K562 (cell line): ENCODE measurements at regions not wholly inside any gene's neighbourhood (a gene's known extent, or its start where the extent isn't known, plus 50 kb on each side); places are given as distances from the start of the nearest gene placed in this dataset.
"Not testable (repeated sequence)": the region's sequence is repeated elsewhere in the genome, so short reads cannot be mapped to it uniquely, and the experiment has no call there.

Source experiments
- ATAC-seq: fragments of 200-7000 bp; cut with Tn5 transposase; 3 replicates; pipeline ENCODE4 v1.9.1; 2020; ENCODE audit warnings: moderate library complexity
- BruUV-seq: library from RNA; stranded (reverse); fragments of 400-500 nt; replicated peaks from 2 replicates; lab custom pipeline; 2021; lab: Mats Ljungman, UMichigan
- CTCF ChIA-PET: fragments of 300-600 bp; formaldehyde crosslinking; extraction: SDS; loops from one replicate; lab custom pipeline; 2021; ENCODE audit warnings: low intra/inter-chr PET ratio; lab: Yijun Ruan, JAX
- POLR2A ChIA-PET: fragments of 300-600, 350-650 bp; sonication (Branson Sonifier 250); formaldehyde crosslinking; extraction: SDS; loops from one replicate; lab custom pipeline; 2021; ENCODE audit warnings: antibody characterized with exemption, inconsistent platforms; lab: Yijun Ruan, JAX
- DNase-seq, 4 experiments: peaks; one replicate each; pipeline versions ENCODE4 v3.0.0 to v3.0.0-alpha.2; 2011 to 2018; ENCODE audit warnings: low spot score in 3 of 4, mixed read lengths in 3 of 4; ENCODE audit errors: extremely low read depth in 1 of 4
- FAIRE-seq: peaks from 2 replicates; lab custom pipeline; 2011; peaks lifted over from hg19 to GRCh38; lab: Jason Lieb, UNC
- H2AFZ ChIP-seq: 2 replicates; pipeline ENCODE4 v1.6.0; 2011; ENCODE audit warnings: low read depth, low read length, control low read depth, inconsistent platforms
- H3K27ac ChIP-seq: fragments of 200-600 bp; 3 replicates; pipeline ENCODE4 v1.8.0; 2011; ENCODE audit warnings: low read depth, mild to moderate bottlenecking, control low read depth, inconsistent platforms, low read length, moderate library complexity, mixed read lengths; ENCODE audit errors: extremely low read depth
- H3K27me3 ChIP-seq, 2 experiments: fragments of 300-600 bp in 1 of 2; 2 replicates in 1 of 2; 3 replicates in 1 of 2; pipeline versions ENCODE4 v1.6.0 to v1.8.0; 2011; ENCODE audit warnings: inconsistent platforms in 2 of 2, low read length in 2 of 2, mild to moderate bottlenecking in 1 of 2, mixed read lengths in 1 of 2, moderate library complexity in 1 of 2; ENCODE audit not compliant: control insufficient read depth in 2 of 2, insufficient read depth in 2 of 2
- H3K36me3 ChIP-seq: fragments of 300-600 bp; 3 replicates; pipeline ENCODE4 v1.8.0; 2011; ENCODE audit warnings: mild to moderate bottlenecking, low read length, inconsistent platforms; ENCODE audit not compliant: control insufficient read depth, insufficient read depth
- H3K4me1 ChIP-seq, 2 experiments: fragments of 200-600 bp in 1 of 2; replicated peaks in 1 of 2; 2 replicates in 1 of 2; 3 replicates in 1 of 2; pipeline versions ENCODE4 v1.5.1 to v1.8.0; 2011; ENCODE audit warnings: inconsistent platforms in 2 of 2, low read length in 2 of 2, mild to moderate bottlenecking in 1 of 2, mixed read lengths in 1 of 2, moderate library complexity in 1 of 2; ENCODE audit not compliant: control insufficient read depth in 2 of 2, insufficient read depth in 2 of 2
- H3K4me2 ChIP-seq: 2 replicates; pipeline ENCODE4 v1.6.1; 2011; ENCODE audit warnings: low read length, control low read depth, inconsistent platforms, mixed read lengths; ENCODE audit not compliant: insufficient read depth
- H3K4me3 ChIP-seq: fragments of 200-600 bp; sonication (generic), shearing (Covaris generic); 2 replicates; pipeline ENCODE4 v1.5.1; 2016; ENCODE audit warnings: control low read depth, inconsistent platforms
- H3K79me2 ChIP-seq: fragments of 200-600 bp; 3 replicates; pipeline ENCODE4 v1.8.0; 2011; ENCODE audit warnings: low read length, inconsistent platforms; ENCODE audit not compliant: control insufficient read depth, insufficient read depth
- H3K9ac ChIP-seq, 2 experiments: 2 replicates each; pipeline versions ENCODE4 v1.6.0 to v1.6.1; 2011; ENCODE audit warnings: low read depth in 2 of 2, low read length in 2 of 2, control low read depth in 1 of 2, inconsistent platforms in 1 of 2, mild to moderate bottlenecking in 1 of 2, mixed read lengths in 1 of 2; ENCODE audit not compliant: insufficient read depth in 1 of 2
- H3K9me1 ChIP-seq: one replicate; pipeline ENCODE4 v1.6.0; 2011; ENCODE audit warnings: inconsistent platforms, mild to moderate bottlenecking, low read length, moderate library complexity; ENCODE audit not compliant: control insufficient read depth, insufficient read depth
- H3K9me3 ChIP-seq: replicated peaks from 2 replicates; pipeline ENCODE4 v1.5.1; 2011; ENCODE audit warnings: low read depth, low read length, inconsistent platforms; ENCODE audit not compliant: control insufficient read depth, insufficient read depth
- H4K20me1 ChIP-seq: replicated peaks from 2 replicates; pipeline ENCODE4 v1.6.1; 2011; ENCODE audit warnings: low read length, inconsistent platforms, mixed read lengths; ENCODE audit not compliant: control insufficient read depth, insufficient read depth
- NBN ChIP-seq: fragments of 450-650 bp; IDR thresholded peaks from 2 replicates; pipeline ENCODE4 v1.6.1; 2016; ENCODE audit warnings: low read depth, mild to moderate bottlenecking
- ZC3H8 ChIP-seq: fragments of 450-650 bp; IDR thresholded peaks from 2 replicates; pipeline ENCODE4 v1.6.1; 2017
- ZNF551 ChIP-seq: fragments of 250-450 bp; sonication (Bioruptor Pico); IDR thresholded peaks from 2 replicates; pipeline ENCODE4 v1.5.0; 2021; ENCODE audit warnings: mild to moderate bottlenecking, moderate library complexity
- WGBS: fragments of 100-300 bp; shearing (Covaris generic); methylation state at CpG from one replicate; pipeline ENCODE4 v1.1.6; 2016; ENCODE audit warnings: low coverage, mixed read lengths; ENCODE audit not compliant: insufficient coverage; ENCODE audit errors: missing lambda C conversion rate; 5-methylcytosine and 5-hydroxymethylcytosine counted together
- in situ Hi-C: fragments of 300-500 bp; cut with MboI; formaldehyde crosslinking; loops from 4 replicates; pipeline ENCODE4 v1.15.0; 2018; ENCODE audit warnings: inconsistent platforms, mixed read lengths
- intact Hi-C: fragments of 100-400 bp; cut with micrococcal nuclease; formaldehyde crosslinking; loops from 2 replicates; pipeline ENCODE4 v1.14.2; 2022
- TF ChIP-seq, protein P1 (sequence below): fragments of 250-450 bp; sonication (Bioruptor Pico); IDR thresholded peaks from 2 replicates; pipeline ENCODE4 v1.8.0; 2022; ENCODE audit warnings: inconsistent platforms
- TF ChIP-seq, protein P2 (sequence below), 2 experiments: fragments of 450-650 bp in 1 of 2; sonication (generic) in 1 of 2; formaldehyde crosslinking in 1 of 2; IDR thresholded peaks; 2 replicates each; pipeline versions ENCODE4 v1.7.1 to v1.9.0; 2016 to 2022; ENCODE audit warnings: inconsistent platforms in 1 of 2, mild to moderate bottlenecking in 1 of 2, missing genetic modification reagents in 1 of 2

DNA sequence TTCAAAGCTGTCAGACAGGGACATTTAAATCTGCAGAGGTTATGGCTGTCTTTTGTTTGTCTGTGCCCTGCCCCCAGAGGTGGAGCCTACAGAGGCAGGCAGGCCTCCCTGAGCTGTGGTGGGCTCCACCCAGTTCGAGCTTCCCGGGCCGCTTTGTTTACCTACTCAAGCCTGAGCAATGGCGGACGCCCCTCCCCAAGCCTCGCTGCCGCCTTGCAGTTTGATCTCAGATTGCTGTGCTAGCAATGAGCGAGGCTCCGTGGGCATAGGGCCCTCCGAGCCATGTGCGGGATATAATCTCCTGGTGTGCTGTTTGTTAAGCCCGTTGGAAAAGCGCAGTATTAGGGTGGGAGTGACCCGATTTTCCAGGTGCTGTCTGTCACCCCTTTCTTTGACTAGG, 787.0 kb upstream of the CRIM1 start:
- WGBS: 4% methylated on average over 4 of the region's 14 CpGs
- intact Hi-C loops, H4K20me1 ChIP-seq, H2AFZ ChIP-seq, H3K9me1 ChIP-seq, H3K4me1 ChIP-seq, ATAC-seq, in situ Hi-C loops, DNase-seq, POLR2A ChIA-PET, H3K4me3 ChIP-seq, H3K27ac ChIP-seq, H3K36me3 ChIP-seq, FAIRE-seq, H3K9ac ChIP-seq, H3K9me3 ChIP-seq, BruUV-seq, H3K4me2 ChIP-seq, CTCF ChIA-PET, H3K27me3 ChIP-seq, H3K79me2 ChIP-seq: not testable (repeated sequence)

GRCh38 chr2:35562488-35562887, 793.1 kb upstream of the CRIM1 start:
- intact Hi-C loops: no loop called here
- in situ Hi-C loops: no loop called here
- no peak overlapping the region for H3K4me3 ChIP-seq
- BruUV-seq: no TSS peak
- DNase-seq: no peak
- H4K20me1 ChIP-seq: no peaks in the 10 kb centered on the region
- no peaks in the 10 kb centered on the region for H3K27me3 ChIP-seq
- no peaks in the 10 kb centered on the region for H3K9me3 ChIP-seq
- CTCF ChIA-PET: no interaction called here
- POLR2A ChIA-PET: no interaction called here
- H3K9me1 ChIP-seq: no peaks in the 10 kb centered on the region
- no peak overlapping the region for H3K4me2 ChIP-seq
- no peaks in the 10 kb centered on the region for H3K4me1 ChIP-seq
- 0% methylated on average over 2 of the region's 2 CpGs for WGBS
- H3K36me3 ChIP-seq: no peaks in the 10 kb centered on the region
- no peak for ATAC-seq
- H3K79me2 ChIP-seq: no peaks in the 10 kb centered on the region
- H2AFZ ChIP-seq: no peak overlapping the region
- H3K9ac ChIP-seq: no peak overlapping the region
- FAIRE-seq: no peak
- H3K27ac ChIP-seq: no peak overlapping the region
- TF ChIP-seq, protein P1, sequence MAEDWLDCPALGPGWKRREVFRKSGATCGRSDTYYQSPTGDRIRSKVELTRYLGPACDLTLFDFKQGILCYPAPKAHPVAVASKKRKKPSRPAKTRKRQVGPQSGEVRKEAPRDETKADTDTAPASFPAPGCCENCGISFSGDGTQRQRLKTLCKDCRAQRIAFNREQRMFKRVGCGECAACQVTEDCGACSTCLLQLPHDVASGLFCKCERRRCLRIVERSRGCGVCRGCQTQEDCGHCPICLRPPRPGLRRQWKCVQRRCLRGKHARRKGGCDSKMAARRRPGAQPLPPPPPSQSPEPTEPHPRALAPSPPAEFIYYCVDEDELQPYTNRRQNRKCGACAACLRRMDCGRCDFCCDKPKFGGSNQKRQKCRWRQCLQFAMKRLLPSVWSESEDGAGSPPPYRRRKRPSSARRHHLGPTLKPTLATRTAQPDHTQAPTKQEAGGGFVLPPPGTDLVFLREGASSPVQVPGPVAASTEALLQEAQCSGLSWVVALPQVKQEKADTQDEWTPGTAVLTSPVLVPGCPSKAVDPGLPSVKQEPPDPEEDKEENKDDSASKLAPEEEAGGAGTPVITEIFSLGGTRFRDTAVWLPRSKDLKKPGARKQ: no peak
- TF ChIP-seq ZNF551 (CRISPR knock-in tag): no peak
- TF ChIP-seq, protein P2, sequence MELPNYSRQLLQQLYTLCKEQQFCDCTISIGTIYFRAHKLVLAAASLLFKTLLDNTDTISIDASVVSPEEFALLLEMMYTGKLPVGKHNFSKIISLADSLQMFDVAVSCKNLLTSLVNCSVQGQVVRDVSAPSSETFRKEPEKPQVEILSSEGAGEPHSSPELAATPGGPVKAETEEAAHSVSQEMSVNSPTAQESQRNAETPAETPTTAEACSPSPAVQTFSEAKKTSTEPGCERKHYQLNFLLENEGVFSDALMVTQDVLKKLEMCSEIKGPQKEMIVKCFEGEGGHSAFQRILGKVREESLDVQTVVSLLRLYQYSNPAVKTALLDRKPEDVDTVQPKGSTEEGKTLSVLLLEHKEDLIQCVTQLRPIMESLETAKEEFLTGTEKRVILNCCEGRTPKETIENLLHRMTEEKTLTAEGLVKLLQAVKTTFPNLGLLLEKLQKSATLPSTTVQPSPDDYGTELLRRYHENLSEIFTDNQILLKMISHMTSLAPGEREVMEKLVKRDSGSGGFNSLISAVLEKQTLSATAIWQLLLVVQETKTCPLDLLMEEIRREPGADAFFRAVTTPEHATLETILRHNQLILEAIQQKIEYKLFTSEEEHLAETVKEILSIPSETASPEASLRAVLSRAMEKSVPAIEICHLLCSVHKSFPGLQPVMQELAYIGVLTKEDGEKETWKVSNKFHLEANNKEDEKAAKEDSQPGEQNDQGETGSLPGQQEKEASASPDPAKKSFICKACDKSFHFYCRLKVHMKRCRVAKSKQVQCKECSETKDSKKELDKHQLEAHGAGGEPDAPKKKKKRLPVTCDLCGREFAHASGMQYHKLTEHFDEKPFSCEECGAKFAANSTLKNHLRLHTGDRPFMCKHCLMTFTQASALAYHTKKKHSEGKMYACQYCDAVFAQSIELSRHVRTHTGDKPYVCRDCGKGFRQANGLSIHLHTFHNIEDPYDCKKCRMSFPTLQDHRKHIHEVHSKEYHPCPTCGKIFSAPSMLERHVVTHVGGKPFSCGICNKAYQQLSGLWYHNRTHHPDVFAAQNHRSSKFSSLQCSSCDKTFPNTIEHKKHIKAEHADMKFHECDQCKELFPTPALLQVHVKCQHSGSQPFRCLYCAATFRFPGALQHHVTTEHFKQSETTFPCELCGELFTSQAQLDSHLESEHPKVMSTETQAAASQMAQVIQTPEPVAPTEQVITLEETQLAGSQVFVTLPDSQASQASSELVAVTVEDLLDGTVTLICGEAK (IDR thresholded peaks at IDR 0.05): no peak
- TF ChIP-seq, protein P2 (CRISPR knock-in tag; IDR thresholded peaks at IDR 0.05): no peak
- TF ChIP-seq NBN: no peak
- TF ChIP-seq ZC3H8: no peak
